ENCODE measurements at regions not wholly inside any gene's neighbourhood (a gene's known extent, or its start where the extent isn't known, plus 50 kb on each side); places are given as distances from the start of the nearest gene placed in this dataset.

DNA sequence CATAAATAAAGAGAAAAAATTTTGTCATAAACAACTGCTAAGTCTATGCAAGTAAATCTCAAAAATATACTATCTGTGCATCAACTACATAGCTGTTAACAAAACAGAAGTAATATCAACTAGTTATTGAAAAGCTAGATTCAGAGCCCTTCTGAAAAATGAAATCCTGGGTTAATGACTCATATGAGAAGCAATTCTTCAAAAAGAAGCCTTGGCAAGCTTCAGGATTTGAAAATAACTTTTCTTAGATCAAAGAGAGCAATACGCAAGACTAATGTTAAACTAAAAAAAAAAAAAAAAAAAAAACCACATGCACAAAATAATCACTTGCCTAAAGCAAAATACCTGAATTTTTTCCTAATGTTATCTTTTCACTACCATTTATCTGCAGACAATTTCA lies 566.1 kb upstream of the BOD1L1 start:
- TF ChIP-seq, protein P1, sequence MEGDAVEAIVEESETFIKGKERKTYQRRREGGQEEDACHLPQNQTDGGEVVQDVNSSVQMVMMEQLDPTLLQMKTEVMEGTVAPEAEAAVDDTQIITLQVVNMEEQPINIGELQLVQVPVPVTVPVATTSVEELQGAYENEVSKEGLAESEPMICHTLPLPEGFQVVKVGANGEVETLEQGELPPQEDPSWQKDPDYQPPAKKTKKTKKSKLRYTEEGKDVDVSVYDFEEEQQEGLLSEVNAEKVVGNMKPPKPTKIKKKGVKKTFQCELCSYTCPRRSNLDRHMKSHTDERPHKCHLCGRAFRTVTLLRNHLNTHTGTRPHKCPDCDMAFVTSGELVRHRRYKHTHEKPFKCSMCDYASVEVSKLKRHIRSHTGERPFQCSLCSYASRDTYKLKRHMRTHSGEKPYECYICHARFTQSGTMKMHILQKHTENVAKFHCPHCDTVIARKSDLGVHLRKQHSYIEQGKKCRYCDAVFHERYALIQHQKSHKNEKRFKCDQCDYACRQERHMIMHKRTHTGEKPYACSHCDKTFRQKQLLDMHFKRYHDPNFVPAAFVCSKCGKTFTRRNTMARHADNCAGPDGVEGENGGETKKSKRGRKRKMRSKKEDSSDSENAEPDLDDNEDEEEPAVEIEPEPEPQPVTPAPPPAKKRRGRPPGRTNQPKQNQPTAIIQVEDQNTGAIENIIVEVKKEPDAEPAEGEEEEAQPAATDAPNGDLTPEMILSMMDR (IDR thresholded peaks at IDR 0.05; ENCODE audit: extremely low read depth, insufficient read depth, missing control alignments), result no peak
- DNase-seq (ENCODE audit: low spot score), result no peak
- in situ Hi-C loops (cut with MboI; ENCODE audit: low pct_unique_long_range_greater_than_20kb, low sequenced_read_pairs, unreplicated experiment), result no loop called here

DNA sequence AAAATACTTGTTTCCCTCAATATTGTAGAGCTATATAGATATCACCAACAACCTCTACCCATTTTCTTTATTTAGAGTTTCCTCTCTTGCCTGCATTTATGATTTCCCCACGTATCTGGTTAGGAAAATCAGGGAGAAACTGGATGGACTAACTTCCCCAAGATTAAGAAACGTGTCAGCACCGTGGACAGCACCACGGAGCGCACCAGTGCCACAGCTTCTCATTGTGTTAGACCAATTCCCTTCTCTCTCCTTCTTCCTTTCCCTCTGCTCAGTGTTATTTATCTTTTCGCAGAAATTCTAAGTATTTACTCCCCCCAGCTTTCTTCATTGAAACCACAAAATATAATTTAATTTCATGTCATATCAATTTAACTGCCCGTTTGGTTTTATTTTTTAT lies 568.6 kb upstream of the BOD1L1 start:
- TF ChIP-seq, protein P1 (IDR thresholded peaks at IDR 0.05; ENCODE audit: extremely low read depth, insufficient read depth, missing control alignments), result no peak
- in situ Hi-C loops (cut with MboI; ENCODE audit: low pct_unique_long_range_greater_than_20kb, low sequenced_read_pairs, unreplicated experiment), result no loop called here
- no peak for DNase-seq (ENCODE audit: low spot score)

DNA sequence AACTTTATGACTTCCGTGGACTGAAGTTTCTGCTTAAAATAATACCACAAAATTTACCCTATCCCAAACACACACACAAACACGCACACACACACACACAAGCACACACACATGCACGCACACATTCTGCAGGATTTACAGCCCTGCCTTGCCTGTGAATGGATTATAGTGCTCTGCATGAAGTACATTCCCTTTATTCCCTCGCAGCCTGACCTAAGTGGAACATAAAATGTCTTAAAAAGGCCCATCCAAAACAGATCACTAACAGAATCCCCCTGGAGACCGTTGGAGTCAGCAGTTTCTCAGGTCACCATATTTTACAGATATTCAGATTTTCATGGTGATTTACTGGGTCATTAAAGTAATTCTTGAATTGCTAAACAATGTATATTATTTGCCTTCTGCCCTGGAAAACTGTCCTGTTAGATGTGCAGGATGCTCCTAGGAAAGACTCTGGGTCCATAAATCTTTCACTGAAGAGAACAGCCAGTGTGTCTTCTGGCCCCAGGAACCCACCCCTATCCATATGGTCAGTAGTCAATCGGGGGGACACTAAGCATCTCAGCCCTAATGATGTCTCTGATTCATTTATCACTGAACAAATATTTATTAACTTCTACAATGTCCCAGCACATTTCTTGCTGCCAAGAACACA lies 587.7 kb upstream of the BOD1L1 start:
- TF ChIP-seq, protein P1 (IDR thresholded peaks at IDR 0.05; ENCODE audit: extremely low read depth, insufficient read depth, missing control alignments), result no peak
- no peak for DNase-seq (ENCODE audit: low spot score)
- in situ Hi-C loops (cut with MboI; ENCODE audit: low pct_unique_long_range_greater_than_20kb, low sequenced_read_pairs, unreplicated experiment), result no loop called here

DNA sequence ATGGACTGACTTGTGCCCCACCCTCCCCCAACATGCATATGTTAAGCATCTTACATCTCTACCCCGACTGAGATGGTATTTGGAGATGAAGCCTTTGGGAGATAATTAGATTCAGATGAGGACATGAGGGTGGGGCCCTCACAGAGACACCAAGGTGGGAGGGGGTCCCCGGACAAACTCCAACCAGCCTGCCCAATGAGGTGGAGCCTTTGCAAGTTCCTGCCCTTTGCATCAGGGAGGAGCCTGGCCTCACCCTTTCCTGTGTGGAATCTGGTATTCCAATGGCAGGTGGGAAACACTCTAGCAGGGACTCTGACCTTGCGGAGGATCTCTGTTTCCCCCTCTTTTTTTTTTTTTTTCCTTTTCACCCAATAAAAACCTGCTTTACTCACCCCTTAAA lies 589.9 kb upstream of the BOD1L1 start:
- TF ChIP-seq, protein P1 (IDR thresholded peaks at IDR 0.05; ENCODE audit: extremely low read depth, insufficient read depth, missing control alignments), result no peak
- in situ Hi-C loops (cut with MboI; ENCODE audit: low pct_unique_long_range_greater_than_20kb, low sequenced_read_pairs, unreplicated experiment), result no loop called here
- no peak for DNase-seq (ENCODE audit: low spot score)

DNA sequence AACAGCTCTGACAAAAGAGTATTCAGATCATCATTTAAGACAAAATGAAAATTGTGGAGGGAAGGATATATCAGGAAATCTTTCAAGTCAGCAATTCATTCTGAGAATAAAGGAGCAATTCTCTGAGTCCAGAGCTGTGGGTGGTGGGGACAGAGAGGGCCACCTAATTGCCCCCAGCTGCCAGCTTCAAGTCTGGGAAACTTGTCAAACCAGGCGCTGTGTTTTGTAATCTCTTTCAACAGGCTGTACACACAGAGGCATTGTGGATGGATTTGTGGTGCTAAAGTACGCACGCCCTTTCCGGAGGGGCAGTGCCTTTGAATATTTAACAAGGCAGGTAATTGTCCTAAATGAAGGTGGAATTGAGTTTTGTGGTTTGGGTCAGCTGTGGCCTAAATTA lies 591.1 kb upstream of the BOD1L1 start:
- TF ChIP-seq, protein P1 (IDR thresholded peaks at IDR 0.05; ENCODE audit: extremely low read depth, insufficient read depth, missing control alignments), result no peak
- DNase-seq (ENCODE audit: low spot score), result no peak
- in situ Hi-C loops (cut with MboI; ENCODE audit: low pct_unique_long_range_greater_than_20kb, low sequenced_read_pairs, unreplicated experiment), result no loop called here

DNA sequence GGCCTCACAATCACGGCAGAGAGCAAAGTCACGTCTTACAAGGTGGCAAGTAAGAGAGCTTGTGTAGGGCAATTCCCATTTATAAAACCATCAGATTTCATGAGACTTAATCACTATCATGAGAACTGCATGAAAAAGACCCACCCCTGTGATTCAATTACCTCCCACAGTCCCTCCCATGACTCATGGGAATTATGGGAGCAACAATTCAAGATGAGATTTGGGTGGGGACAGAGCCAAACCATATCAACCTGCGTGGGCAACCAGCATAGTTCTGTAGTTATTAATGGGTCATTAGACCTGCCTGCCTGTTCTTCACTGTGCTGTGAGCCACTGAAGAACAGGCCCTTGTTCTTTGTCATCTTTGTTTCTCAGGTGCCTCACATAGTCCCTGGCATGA lies 593.7 kb upstream of the BOD1L1 start:
- TF ChIP-seq, protein P1 (IDR thresholded peaks at IDR 0.05; ENCODE audit: extremely low read depth, insufficient read depth, missing control alignments), result no peak
- DNase-seq (ENCODE audit: low spot score), result no peak
- in situ Hi-C loops (cut with MboI; ENCODE audit: low pct_unique_long_range_greater_than_20kb, low sequenced_read_pairs, unreplicated experiment), result no loop called here
